H1 (cell line): ENCODE measurements at regions not wholly inside any gene's neighbourhood (a gene's known extent, or its start where the extent isn't known, plus 50 kb on each side); places are given as distances from the start of the nearest gene placed in this dataset.

Source experiments
- CTCF ChIA-PET: fragments of 300-600 bp; sonication (Branson Sonifier 250); formaldehyde crosslinking; loops from one replicate; lab custom pipeline; 2021; ENCODE audit not compliant: partially characterized antibody; lab: Charles Lee
- POLR2A ChIA-PET: fragments of 300-600 bp; sonication (Branson Sonifier 250); formaldehyde crosslinking; loops from one replicate; lab custom pipeline; 2021; ENCODE audit warnings: inconsistent platforms; ENCODE audit not compliant: partially characterized antibody; lab: Charles Lee
- DNase-seq, 2 experiments: peaks; one replicate each; pipeline versions ENCODE4 v3.0.0 to v3.0.0-alpha.2; 2010 to 2022; ENCODE audit warnings: low spot score in 2 of 2, low read depth in 1 of 2, mixed read lengths in 1 of 2
- FAIRE-seq: peaks from 2 replicates; lab custom pipeline; 2011; peaks lifted over from hg19 to GRCh38; lab: Jason Lieb, UNC
- H2AFZ ChIP-seq: 2 replicates; pipeline ENCODE4 v1.8.1; 2012; ENCODE audit warnings: low read length, inconsistent platforms
- H2AK5ac ChIP-seq: 2 replicates; pipeline ENCODE4 v1.6.1; 2013; ENCODE audit warnings: low read depth, low read length
- H2BK120ac ChIP-seq: replicated peaks from 2 replicates; pipeline ENCODE3; 2013; ENCODE audit warnings: low read depth, low read length, inconsistent platforms
- H2BK12ac ChIP-seq: 2 replicates; pipeline ENCODE4 v1.6.1; 2013; ENCODE audit warnings: low read depth, low read length
- H2BK15ac ChIP-seq: 2 replicates; pipeline ENCODE4 v1.6.1; 2013; ENCODE audit warnings: low read length
- H2BK20ac ChIP-seq: 2 replicates; pipeline ENCODE4 v1.6.1; 2013; ENCODE audit warnings: low read length
- H2BK5ac ChIP-seq: 2 replicates; pipeline ENCODE4 v1.6.1; 2013; ENCODE audit warnings: low read depth, low read length
- H3K14ac ChIP-seq: 2 replicates; pipeline ENCODE4 v1.6.1; 2013; ENCODE audit warnings: inconsistent platforms; ENCODE audit not compliant: insufficient read length
- H3K18ac ChIP-seq: 2 replicates; pipeline ENCODE4 v1.6.1; 2013; ENCODE audit warnings: low read length; ENCODE audit errors: extremely low read depth
- H3K23ac ChIP-seq: 2 replicates; pipeline ENCODE4 v1.6.1; 2013; ENCODE audit warnings: inconsistent platforms; ENCODE audit not compliant: insufficient read length
- H3K23me2 ChIP-seq: 2 replicates; pipeline ENCODE4 v1.6.1; 2013; ENCODE audit warnings: low read depth, low read length
- H3K27ac ChIP-seq: 2 replicates; pipeline ENCODE4 v1.6.1; 2011; ENCODE audit warnings: low read depth, low read length, inconsistent platforms
- H3K27me3 ChIP-seq, 4 experiments: replicated peaks in 1 of 4; 1 replicate in 1 of 4; 2 replicates in 3 of 4; pipeline versions ENCODE4 v1.6.1 to v1.8.1; 2011 to 2013; ENCODE audit warnings: low read length in 3 of 4, mild to moderate bottlenecking in 3 of 4, inconsistent platforms in 2 of 4, mixed read lengths in 2 of 4, moderate library complexity in 1 of 4; ENCODE audit not compliant: control insufficient read depth in 3 of 4, insufficient read depth in 3 of 4; ENCODE audit errors: extremely low read depth in 1 of 4
- H3K36me3 ChIP-seq, 4 experiments: 2 replicates each; pipeline versions ENCODE4 v1.6.1 to v1.8.1; 2011 to 2013; ENCODE audit warnings: mild to moderate bottlenecking in 4 of 4, low read length in 3 of 4, moderate library complexity in 2 of 4, control low read depth in 1 of 4, inconsistent platforms in 1 of 4; ENCODE audit not compliant: insufficient read depth in 4 of 4, control insufficient read depth in 2 of 4
- H3K4ac ChIP-seq: replicated peaks from 2 replicates; pipeline ENCODE3; 2013; ENCODE audit warnings: low read length, low read depth, mixed read lengths, inconsistent platforms; ENCODE audit not compliant: insufficient read length
- H3K4me1 ChIP-seq, 4 experiments: replicated peaks in 1 of 4; 1 replicate in 1 of 4; 2 replicates in 3 of 4; pipeline versions ENCODE4 v1.6.1 to v1.8.1; 2011 to 2013; ENCODE audit warnings: low read length in 3 of 4, inconsistent platforms in 2 of 4, mixed read lengths in 1 of 4; ENCODE audit not compliant: insufficient read depth in 4 of 4, control insufficient read depth in 3 of 4
- H3K4me2 ChIP-seq, 2 experiments: 2 replicates each; pipeline versions ENCODE4 v1.6.1 to v1.8.1; 2011 to 2013; ENCODE audit warnings: low read depth in 2 of 2, low read length in 2 of 2, control low read depth in 1 of 2, inconsistent platforms in 1 of 2, mild to moderate bottlenecking in 1 of 2; ENCODE audit not compliant: insufficient read depth in 1 of 2
- H3K4me3 ChIP-seq, 4 experiments: fragments of 200-600, 300-600 bp in 1 of 4; sonication (generic), shearing (Covaris generic), sonication (Bioruptor Twin) in 1 of 4; 2 replicates each; pipeline versions ENCODE4 v1.5.1 to v1.8.1; 2011 to 2016; ENCODE audit warnings: low read length in 4 of 4, low read depth in 3 of 4, control low read depth in 2 of 4, inconsistent platforms in 2 of 4, mild to moderate bottlenecking in 2 of 4, mixed read lengths in 1 of 4, moderate library complexity in 1 of 4; ENCODE audit not compliant: insufficient read depth in 2 of 4; ENCODE audit errors: extremely low read depth in 1 of 4
- H3K56ac ChIP-seq: replicated peaks from 2 replicates; pipeline ENCODE3; 2013; ENCODE audit warnings: low read depth, mild to moderate bottlenecking, mixed read lengths, low read length, inconsistent platforms; ENCODE audit not compliant: insufficient read length
- H3K79me1 ChIP-seq: 2 replicates; pipeline ENCODE4 v1.6.1; 2013; ENCODE audit warnings: low read depth, low read length, control low read depth
- H3K79me2 ChIP-seq, 2 experiments: 2 replicates each; pipeline versions ENCODE4 v1.6.1 to v1.8.1; 2012 to 2013; ENCODE audit warnings: low read length in 2 of 2, mild to moderate bottlenecking in 2 of 2, inconsistent platforms in 1 of 2; ENCODE audit not compliant: insufficient read depth in 2 of 2, control insufficient read depth in 1 of 2
- H3K9ac ChIP-seq, 4 experiments: replicated peaks in 1 of 4; 1 replicate in 1 of 4; 2 replicates in 3 of 4; pipeline versions ENCODE4 v1.6.1 to v1.8.1; 2011 to 2013; ENCODE audit warnings: low read depth in 3 of 4, low read length in 3 of 4, control low read depth in 2 of 4, mild to moderate bottlenecking in 2 of 4, moderate library complexity in 2 of 4, inconsistent platforms in 1 of 4; ENCODE audit errors: extremely low read depth in 1 of 4
- H3K9me3 ChIP-seq, 2 experiments: 2 replicates each; pipeline versions ENCODE4 v1.6.1 to v1.8.1; 2012 to 2013; ENCODE audit warnings: mild to moderate bottlenecking in 2 of 2, moderate library complexity in 2 of 2, control low read depth in 1 of 2, inconsistent platforms in 1 of 2, low read depth in 1 of 2, low read length in 1 of 2, mixed read lengths in 1 of 2; ENCODE audit not compliant: insufficient read depth in 2 of 2
- H4K20me1 ChIP-seq, 2 experiments: replicated peaks in 1 of 2; 2 replicates each; pipeline versions ENCODE3 to v1.8.1; 2011 to 2013; ENCODE audit warnings: inconsistent platforms in 2 of 2, low read length in 2 of 2, mild to moderate bottlenecking in 1 of 2; ENCODE audit not compliant: insufficient read depth in 2 of 2, control insufficient read depth in 1 of 2
- H4K5ac ChIP-seq: 2 replicates; pipeline ENCODE4 v1.6.1; 2013; ENCODE audit warnings: low read length, low read depth, mixed read lengths, inconsistent platforms; ENCODE audit not compliant: insufficient read length
- H4K8ac ChIP-seq: 2 replicates; pipeline ENCODE4 v1.8.0; 2013; ENCODE audit warnings: mild to moderate bottlenecking, moderate library complexity, low read length, inconsistent platforms; ENCODE audit not compliant: insufficient read depth; ENCODE audit errors: extremely low read depth
- H4K91ac ChIP-seq: replicated peaks from 2 replicates; pipeline ENCODE3; 2013; ENCODE audit warnings: low read length, mixed read lengths, inconsistent platforms; ENCODE audit not compliant: insufficient read length
- BACH1 ChIP-seq: IDR thresholded peaks from 2 replicates; pipeline ENCODE4 v1.6.1; 2012; ENCODE audit warnings: low read length, improper control_type of control experiment
- CHD1 ChIP-seq: IDR thresholded peaks from 2 replicates; pipeline ENCODE4 v1.6.1; 2012; ENCODE audit warnings: low read depth, low read length, improper control_type of control experiment
- CTBP2 ChIP-seq: IDR thresholded peaks from 2 replicates; pipeline ENCODE4 v1.7.0; 2011; ENCODE audit warnings: borderline replicate concordance, mild to moderate bottlenecking, moderate library complexity, mixed read lengths, low read length; ENCODE audit not compliant: insufficient read depth, insufficient read length
- FOSL1 ChIP-seq: IDR thresholded peaks from 2 replicates; pipeline ENCODE4 v1.6.1; 2011; ENCODE audit warnings: mild to moderate bottlenecking, low read depth, low read length, moderate library complexity; ENCODE audit not compliant: insufficient read depth
- MAX ChIP-seq: IDR thresholded peaks from 2 replicates; pipeline ENCODE4 v1.6.1; 2012; ENCODE audit warnings: inconsistent platforms
- RAD21 ChIP-seq, 2 experiments: IDR thresholded peaks in 1 of 2; conservative IDR thresholded peaks in 1 of 2; 2 replicates each; pipeline ENCODE4 v1.6.1; 2011; ENCODE audit warnings: low read depth in 2 of 2, low read length in 2 of 2, improper control_type of control experiment in 1 of 2, inconsistent platforms in 1 of 2, mild to moderate bottlenecking in 1 of 2, moderate library complexity in 1 of 2
- SAP30 ChIP-seq: fragments of 300-600 bp; sonication (generic); IDR thresholded peaks from 2 replicates; pipeline ENCODE4 v1.7.1; 2012; ENCODE audit warnings: low read length, moderate library complexity, mild to moderate bottlenecking, inconsistent platforms; ENCODE audit not compliant: insufficient read depth, insufficient replicate concordance
- SP4 ChIP-seq: IDR thresholded peaks from 2 replicates; pipeline ENCODE4 v1.6.1; 2012; ENCODE audit warnings: low read length, inconsistent platforms
- WGBS, 2 experiments: shearing (Covaris generic) in 1 of 2; methylation state at CpG; one replicate each; pipeline versions ENCODE4 v1.1.6 to v1.1.7; 2013 to 2015; ENCODE audit warnings: low lambda C conversion rate in 2 of 2, mixed read lengths in 2 of 2, inconsistent platforms in 1 of 2, low coverage in 1 of 2, missing lambda C conversion rate in 1 of 2; ENCODE audit not compliant: insufficient replicate concordance in 2 of 2, insufficient coverage in 1 of 2, insufficient read length in 1 of 2; ENCODE audit errors: extremely low coverage in 1 of 2, missing lambda C conversion rate in 1 of 2; 5-methylcytosine and 5-hydroxymethylcytosine counted together

- Histone ChIP-seq H2BK120ac (no peak overlapping the region), H3K4me3 (no peak overlapping the region), H4K91ac (no peak overlapping the region), H3K79me2 (no peaks in the 10 kb centered on the region), H3K14ac (no peak overlapping the region), H3K9me3 (no peaks in the 10 kb centered on the region), H2AK5ac (no peak overlapping the region), H3K27ac (no peak overlapping the region), H3K4ac (no peak overlapping the region), H3K18ac (no peak overlapping the region), H3K9ac (no peak overlapping the region), H2BK5ac (no peak overlapping the region), H4K8ac (no peak overlapping the region), H4K20me1 (no peaks in the 10 kb centered on the region), H3K23me2 (no peaks in the 10 kb centered on the region), H2BK15ac (no peak overlapping the region), H2AFZ (no peak overlapping the region), H3K23ac (no peak overlapping the region), H3K4me1 (no peaks in the 10 kb centered on the region; a peak in 2 of 7 replicates), H3K79me1 (no peaks in the 10 kb centered on the region), H2BK20ac (no peak overlapping the region), H3K56ac (no peak overlapping the region), H4K5ac (no peak overlapping the region), H3K4me2 (no peak overlapping the region), H3K27me3 (no peaks in the 10 kb centered on the region), H2BK12ac (no peak overlapping the region), H3K36me3 (no peaks in the 10 kb centered on the region)
- ChIA-PET POLR2A (no interaction called here), CTCF (no interaction called here)
- DNase-seq (no peak), FAIRE-seq (no peak)
- WGBS, 2 experiments = 82% methylated on average over 1 of the region's 1 CpG; no CpG with 5 or more reads in 1 of the 2 experiments
- no peak for TF ChIP-seq BACH1
- no peak for TF ChIP-seq CTBP2
- TF ChIP-seq SAP30 = no peak
- TF ChIP-seq FOSL1 = no peak
- TF ChIP-seq SP4 = no peak
- no peak for TF ChIP-seq CHD1
- TF ChIP-seq RAD21 (IDR thresholded peaks at IDR 0.05 in 1 of 2, conservative IDR thresholded peaks at IDR 0.05 in 1 of 2; ENCODE audit: low read depth in 2 of 2, low read length in 2 of 2) = no peak
- no peak for TF ChIP-seq MAX
Observed at GRCh38 chr3:132916096-132916495, 122.1 kb upstream of the TMEM108 start.
